ENCODE measurements at regions not wholly inside any gene's neighbourhood (a gene's known extent, or its start where the extent isn't known, plus 50 kb on each side); places are given as distances from the start of the nearest gene placed in this dataset.

- no peaks in the 10 kb centered on the region for H3K9me3 ChIP-seq (replicated peaks; ENCODE audit: control insufficient read depth, insufficient read depth, low read length)
- DNase-seq (ENCODE audit: low read depth, low spot score) (no peak), FAIRE-seq (no peak), ATAC-seq (no peak)
- ChIA-PET RAD21 (ENCODE audit: unreplicated experiment) (no interaction called here), POLR2A (no interaction called here), SMC1A (ENCODE audit: uncharacterized antibody, unreplicated experiment) (no interaction called here), CTCF (no interaction called here)
- H2AFZ ChIP-seq (ENCODE audit: control insufficient read depth, low read depth, low read length): no peak overlapping the region
- no peaks in the 10 kb centered on the region for H3K27me3 ChIP-seq (replicated peaks in 1 of 2; ENCODE audit: control insufficient read depth in 2 of 2, insufficient read depth in 2 of 2, low read length in 1 of 2)
- no peak overlapping the region for H3K9ac ChIP-seq (ENCODE audit: control insufficient read depth, insufficient read depth, low read length)
- in situ Hi-C loops (cut with MboI): no loop called here
- no peaks in the 10 kb centered on the region for H3K36me3 ChIP-seq (ENCODE audit: control insufficient read depth in 2 of 2, insufficient read depth in 2 of 2, low read length in 1 of 2)
- no peaks in the 10 kb centered on the region for H3K4me1 ChIP-seq (ENCODE audit: control insufficient read depth, insufficient read depth, low read length)
- H4K20me1 ChIP-seq (ENCODE audit: control insufficient read depth, insufficient read depth): no peaks in the 10 kb centered on the region
- no peak overlapping the region for H3K4me3 ChIP-seq
- no peaks in the 10 kb centered on the region for H3K79me2 ChIP-seq (ENCODE audit: control insufficient read depth, insufficient read depth, low read length)
- no peak overlapping the region for H3K27ac ChIP-seq (ENCODE audit: control insufficient read depth, insufficient read depth)
- intact Hi-C loops (cut with micrococcal nuclease; ENCODE audit: unreplicated experiment): no loop called here
- no TSS peak for BruUV-seq (replicated peaks)
- TF ChIP-seq FOXK2 (IDR thresholded peaks at IDR 0.05) (no peak), ATF7 (IDR thresholded peaks at IDR 0.05; ENCODE audit: low read depth) (no peak), ZNF274 (IDR thresholded peaks at IDR 0.05; ENCODE audit: insufficient read depth, insufficient read length) (no peak), RB1 (IDR thresholded peaks at IDR 0.05; ENCODE audit: borderline replicate concordance) (no peak), NFYA (IDR thresholded peaks at IDR 0.05; ENCODE audit: borderline replicate concordance, low read depth, low read length) (no peak), GABPA (IDR thresholded peaks at IDR 0.05; ENCODE audit: low read depth) (no peak), MXI1 (IDR thresholded peaks at IDR 0.05; ENCODE audit: low read depth, low read length) (no peak), ZBTB40 (IDR thresholded peaks at IDR 0.05; ENCODE audit: borderline replicate concordance) (no peak), JUNB (IDR thresholded peaks at IDR 0.05) (no peak), PAX8 (IDR thresholded peaks at IDR 0.05) (no peak), SMARCA5 (IDR thresholded peaks at IDR 0.05) (no peak), GATAD2B (conservative IDR thresholded peaks at IDR 0.05; ENCODE audit: low read depth) (no peak), TBL1XR1 (IDR thresholded peaks at IDR 0.05; ENCODE audit: low read depth, low read length) (no peak), MYB (IDR thresholded peaks at IDR 0.05; ENCODE audit: borderline replicate concordance, low read depth, low read length) (no peak), HSF1 (IDR thresholded peaks at IDR 0.05; ENCODE audit: low read depth, low read length) (no peak), RUNX3 (IDR thresholded peaks at IDR 0.05; ENCODE audit: low read length) (no peak)
- no peak overlapping the region for H3K4me2 ChIP-seq (ENCODE audit: control insufficient read depth, insufficient read depth)
- 0% methylated on average over 1 of the region's 1 CpG for WGBS (ENCODE audit: insufficient coverage, insufficient replicate concordance, low lambda C conversion rate, missing lambda C conversion rate)
Measured at GRCh38 chr10:56269181-56269580, 91.9 kb downstream of the ZWINT start.
